Activated effector memory CD4-positive, alpha-beta T cell treated with Interleukin-2 at 50 U/mL for 16 hours (primary cell): ENCODE measurements at regions not wholly inside any gene's neighbourhood (a gene's known extent, or its start where the extent isn't known, plus 50 kb on each side); places are given as distances from the start of the nearest gene placed in this dataset.
A peak's percentile ranks its signal among the peaks of the same experiment; 100 is the strongest.

ENCODE experiments used
- DNase-seq: peaks from one replicate; pipeline ENCODE4 v3.0.0-alpha.2; 2020

- DNase-seq, result no peak
Measured at GRCh38 chr15:79185199-79185598, 94.6 kb upstream of the RASGRF1 start.

DNA sequence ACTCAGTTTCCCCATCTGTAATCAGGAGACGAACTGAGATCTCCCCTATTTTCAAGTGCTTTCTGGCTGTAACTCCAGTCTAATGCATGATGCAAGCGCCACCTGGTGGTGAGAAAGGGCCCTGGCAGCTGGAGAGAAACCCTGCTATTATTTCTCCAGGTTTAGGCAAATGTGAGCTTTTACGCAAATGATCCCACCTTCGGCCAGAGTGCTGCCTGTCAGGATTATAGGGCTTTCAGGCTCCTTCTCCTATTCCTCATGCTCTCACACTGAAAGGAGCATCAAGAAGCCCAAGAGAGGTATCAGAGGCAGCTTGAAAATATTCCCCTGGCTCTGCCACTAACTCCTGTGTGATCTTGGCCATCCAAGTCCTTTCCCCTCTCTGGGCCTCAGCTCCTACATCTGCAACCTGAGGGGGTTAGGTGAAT lies 93.9 kb upstream of the RASGRF1 start:
- DNase-seq, result peak; percentile 33

GRCh38 chr15:79180318-79180717 lies 89.7 kb upstream of the RASGRF1 start:
- no peak for DNase-seq

GRCh38 chr15:79179597-79179996 lies 89.0 kb upstream of the RASGRF1 start:
- no peak for DNase-seq

DNA sequence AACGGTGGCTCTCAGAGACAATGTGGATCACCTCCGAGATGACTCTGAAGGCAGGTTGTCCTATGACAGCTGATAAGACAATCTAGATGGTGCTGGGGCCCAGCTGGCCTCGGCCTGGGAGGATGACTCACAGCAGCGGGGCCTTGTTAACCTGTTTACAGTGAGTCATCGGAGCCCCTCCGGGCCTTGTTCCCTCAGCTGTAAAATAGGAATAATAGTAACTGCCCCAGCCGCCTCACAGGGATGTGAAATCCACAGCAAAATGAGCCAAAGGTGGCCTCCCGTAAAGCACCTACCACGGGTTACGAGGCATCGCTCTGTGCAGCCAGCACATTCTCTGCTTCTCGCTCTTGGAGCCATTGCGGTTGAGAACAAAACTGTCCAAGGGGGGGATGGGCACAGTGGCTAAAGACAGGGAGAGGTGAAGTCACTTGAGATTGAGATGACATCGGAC lies 88.6 kb upstream of the RASGRF1 start:
- DNase-seq, result no peak

- DNase-seq, result no peak
Measured at GRCh38 chr15:79178594-79178993, 88.0 kb upstream of the RASGRF1 start.

- no peak for DNase-seq
Measured at GRCh38 chr15:79176151-79176550, 85.6 kb upstream of the RASGRF1 start.

DNA sequence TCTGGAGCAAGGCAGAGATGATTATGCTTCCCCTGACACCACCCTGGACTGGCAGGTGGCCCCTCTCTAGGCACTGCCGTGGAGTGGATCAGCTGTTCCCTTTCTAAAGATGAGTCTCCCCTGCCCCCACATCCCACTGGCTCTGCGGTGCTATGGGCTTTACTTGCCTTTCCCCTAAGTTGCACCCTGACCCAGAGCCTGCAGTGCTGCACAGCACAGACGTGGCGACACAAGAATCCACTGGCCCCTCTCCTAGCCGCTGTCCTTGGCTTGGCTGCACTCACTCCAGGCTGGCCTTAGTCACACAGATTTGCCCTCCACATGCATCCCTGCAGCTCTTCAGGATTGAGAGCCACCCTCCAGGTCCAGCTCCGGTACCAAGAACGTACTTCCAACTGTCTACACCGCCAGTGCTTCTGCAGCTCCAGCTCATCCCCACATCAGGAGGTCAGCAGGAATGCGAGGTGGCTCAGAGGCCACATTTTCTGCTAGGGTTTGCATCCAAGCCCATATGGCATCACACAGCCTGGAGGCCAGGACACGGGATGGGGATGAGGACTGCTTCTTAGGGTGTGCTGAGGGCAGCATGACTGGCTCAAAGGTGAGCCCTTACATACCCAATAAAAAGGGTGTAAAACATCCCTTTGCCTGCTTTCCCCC lies 82.4 kb upstream of the RASGRF1 start:
- no peak for DNase-seq

DNA sequence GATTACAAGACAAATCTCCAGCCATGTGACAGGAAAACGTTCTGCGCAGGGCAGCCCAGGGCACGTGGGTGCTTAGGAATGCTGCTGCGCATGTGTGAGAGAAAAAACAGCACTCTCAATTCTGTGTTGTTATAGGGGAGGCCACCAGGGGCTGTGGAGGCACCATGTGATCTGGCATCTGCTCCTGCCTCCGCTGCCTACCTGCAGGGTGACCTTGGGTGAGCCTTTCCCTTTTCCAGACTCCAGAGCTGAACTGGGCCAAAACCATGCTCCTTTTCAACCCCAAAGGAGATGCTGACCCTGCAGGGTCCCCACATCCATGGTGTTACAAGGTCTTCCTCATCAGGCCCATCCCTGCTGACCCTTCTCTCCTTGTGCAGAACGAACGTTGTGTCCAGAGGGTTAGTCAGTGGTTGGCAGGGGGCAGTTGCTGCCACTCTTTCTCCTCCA lies 81.5 kb upstream of the RASGRF1 start:
- DNase-seq, result no peak

GRCh38 chr15:79171320-79172031 lies 80.9 kb upstream of the RASGRF1 start:
- DNase-seq, result no peak

- no peak for DNase-seq
Measured at GRCh38 chr15:79170256-79170664, 79.7 kb upstream of the RASGRF1 start.

DNA sequence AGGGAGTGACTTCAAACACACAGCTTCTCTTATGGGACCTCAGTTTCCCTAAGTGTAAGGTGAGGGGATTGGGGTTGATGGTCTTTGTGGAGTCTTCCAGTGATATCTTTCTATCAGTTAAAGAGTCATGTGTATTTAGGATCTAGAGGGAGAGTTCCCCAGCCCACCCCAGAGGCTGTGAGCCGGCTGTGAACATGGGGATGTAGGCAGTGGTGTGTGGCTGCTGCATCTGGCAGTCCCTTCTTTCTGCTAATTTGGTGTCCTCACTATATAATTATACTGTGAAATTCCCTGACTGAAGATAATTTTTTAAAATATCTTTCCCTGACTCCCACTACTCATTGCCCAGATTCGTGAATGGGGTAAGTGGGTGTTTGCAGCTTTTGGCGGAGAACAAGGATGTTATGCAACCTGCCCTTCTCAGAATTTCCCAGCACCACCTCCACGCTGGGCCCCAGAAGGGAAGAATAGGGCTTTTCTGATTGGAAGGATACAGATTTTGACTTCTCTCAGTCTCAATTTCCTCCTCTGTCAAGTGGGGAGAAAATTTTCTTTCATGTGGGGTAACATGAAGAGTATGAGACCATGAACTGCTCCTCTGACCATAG lies 79.0 kb upstream of the RASGRF1 start:
- no peak for DNase-seq

GRCh38 chr15:79168922-79169456 lies 78.4 kb upstream of the RASGRF1 start:
- no peak for DNase-seq

- DNase-seq, result no peak
Measured at GRCh38 chr15:79167776-79168175, 77.2 kb upstream of the RASGRF1 start.

GRCh38 chr15:79166311-79166955 lies 75.9 kb upstream of the RASGRF1 start:
- DNase-seq, result no peak

GRCh38 chr15:79164465-79164864 lies 73.9 kb upstream of the RASGRF1 start:
- DNase-seq, result no peak

DNA sequence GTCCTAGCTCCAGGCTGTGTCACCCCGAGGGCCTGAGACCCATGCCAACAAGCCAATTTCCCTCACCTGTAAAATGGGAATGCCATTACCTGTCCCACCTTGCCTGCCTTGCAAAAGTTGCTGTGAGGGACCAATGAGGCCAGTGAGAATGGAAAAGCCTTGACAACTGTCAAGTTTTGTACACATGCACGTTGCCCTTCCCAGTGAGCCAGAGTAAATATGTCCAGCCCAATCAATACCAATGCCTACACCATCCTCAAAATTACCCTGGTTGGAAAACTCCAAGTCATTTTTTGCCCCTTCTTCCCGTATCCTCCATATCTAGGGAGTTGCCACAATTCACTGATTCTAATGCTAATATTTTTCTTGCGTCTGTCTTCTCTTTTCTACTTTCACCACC lies 73.5 kb upstream of the RASGRF1 start:
- DNase-seq, result no peak

- DNase-seq, result no peak
Measured at GRCh38 chr15:79163395-79163794, 72.8 kb upstream of the RASGRF1 start.

DNA sequence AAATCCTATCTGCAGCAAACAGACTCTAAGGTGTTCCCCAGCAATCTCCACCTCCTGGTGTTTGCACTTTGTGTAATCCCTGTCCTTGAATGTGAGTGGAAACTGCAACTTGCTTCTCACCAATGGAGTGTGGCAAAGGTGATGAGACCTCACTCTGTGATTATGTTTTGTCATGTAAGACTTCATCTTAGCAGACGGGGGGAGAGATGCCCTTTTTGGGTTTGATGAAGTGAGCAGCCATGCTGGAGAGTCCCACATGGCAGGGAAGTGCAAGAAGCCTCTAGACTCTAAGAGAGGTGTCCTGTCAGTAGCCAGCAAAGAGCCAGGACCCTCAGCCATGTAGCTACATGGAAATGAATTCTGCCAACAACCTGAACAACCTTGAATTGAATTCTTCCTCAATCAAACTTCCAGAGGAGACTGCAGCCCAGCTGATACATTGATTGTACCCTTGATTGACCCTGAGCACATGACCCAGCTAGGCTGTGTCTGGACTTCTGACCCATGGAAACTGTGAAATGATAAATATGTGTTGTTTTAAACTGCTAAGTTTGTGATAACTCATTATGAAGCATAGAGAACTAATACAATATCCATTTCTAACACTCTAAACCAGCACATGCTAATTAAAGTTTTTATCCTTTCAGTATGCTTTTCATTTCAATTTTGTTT lies 71.4 kb upstream of the RASGRF1 start:
- DNase-seq, result no peak

- no peak for DNase-seq
Measured at GRCh38 chr15:79160211-79160610, 69.6 kb upstream of the RASGRF1 start.

DNA sequence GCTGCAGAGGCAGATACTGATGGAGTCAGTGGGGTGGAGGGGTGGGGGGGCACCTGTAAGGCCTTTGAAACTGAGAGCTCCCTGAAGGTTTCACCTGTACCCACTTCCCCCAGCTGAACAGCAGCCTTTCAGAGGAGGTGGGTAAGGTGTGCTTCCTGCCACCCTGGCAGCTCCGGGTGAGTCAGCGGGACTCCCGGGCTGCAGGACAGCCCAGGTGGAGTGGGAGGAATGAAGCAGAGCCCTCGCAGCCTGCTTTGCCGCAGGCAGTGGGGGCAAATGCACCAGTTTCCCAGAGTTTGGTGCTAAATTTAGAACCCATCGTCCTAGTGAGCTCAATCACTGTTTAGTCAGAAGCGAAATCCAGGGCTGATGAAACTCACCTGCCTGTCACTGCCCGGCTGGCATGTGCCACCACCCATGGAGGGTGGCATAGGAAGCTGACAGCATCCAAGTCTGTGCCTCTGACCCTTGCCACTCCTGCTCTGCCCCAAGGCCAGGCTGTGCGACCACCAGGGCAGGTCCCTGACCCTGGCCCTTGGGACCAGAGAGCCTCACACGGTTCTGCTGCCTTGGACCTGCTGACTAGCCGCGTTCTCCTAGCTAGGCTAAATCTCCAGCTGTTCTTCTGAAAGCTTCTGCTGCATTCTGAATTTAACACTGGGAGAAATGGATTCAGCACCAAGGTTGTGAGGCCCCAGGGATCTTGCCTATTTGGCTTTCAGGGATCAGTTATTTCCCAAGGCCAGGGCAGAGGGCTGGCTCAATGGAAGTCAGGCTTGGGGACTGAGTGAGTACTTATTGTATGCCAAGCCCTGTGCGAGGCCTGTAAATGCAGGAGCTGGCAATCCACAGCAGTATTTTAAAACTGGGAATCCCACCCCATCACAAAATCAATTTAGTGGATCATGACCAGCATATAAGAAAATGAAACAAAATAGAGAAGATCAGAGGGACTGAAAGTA lies 67.3 kb upstream of the RASGRF1 start:
- DNase-seq, result no peak
